ENCODE measurements at regions not wholly inside any gene's neighbourhood (a gene's known extent, or its start where the extent isn't known, plus 50 kb on each side); places are given as distances from the start of the nearest gene placed in this dataset.

DNA sequence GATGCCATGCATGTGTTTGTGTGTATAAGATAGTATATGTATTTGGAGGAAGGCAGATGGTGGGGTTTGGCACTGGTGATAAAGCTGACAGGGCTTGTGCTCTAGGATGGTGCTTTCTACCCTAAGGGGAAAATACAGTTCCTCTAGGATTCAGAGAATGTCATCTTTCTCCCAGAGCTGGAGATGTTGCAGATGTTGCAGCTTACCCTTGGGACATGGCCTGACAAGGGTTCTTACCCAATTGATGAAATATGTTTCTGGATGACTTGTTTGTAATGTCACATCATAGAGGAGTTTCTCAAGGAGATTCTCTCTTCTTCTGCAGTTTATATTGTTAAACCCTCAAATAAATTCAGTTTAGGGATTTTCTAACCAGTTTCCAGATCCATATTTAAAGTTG lies 52.5 kb upstream of the PITX2 start:
- no peak for DNase-seq

DNA sequence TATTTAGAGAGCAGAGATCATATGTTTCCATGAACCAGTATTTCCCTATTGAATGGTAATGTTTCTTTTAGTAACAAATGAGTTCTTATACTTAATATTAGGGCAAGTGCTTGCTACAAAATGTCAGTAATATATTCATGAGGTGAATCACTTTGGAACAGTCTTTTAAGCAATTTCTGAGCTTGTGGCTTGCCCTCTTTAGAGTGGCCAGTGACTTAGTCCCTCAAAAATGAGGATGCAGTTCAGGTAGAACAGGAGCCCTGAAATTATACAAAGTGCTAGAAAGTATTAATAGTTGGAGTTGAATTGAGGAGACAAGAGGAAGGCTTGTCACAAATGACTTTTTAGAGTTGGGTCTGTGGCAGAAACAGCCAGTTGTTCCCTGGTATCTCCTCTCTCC lies 53.4 kb upstream of the PITX2 start:
- no peak for DNase-seq

DNA sequence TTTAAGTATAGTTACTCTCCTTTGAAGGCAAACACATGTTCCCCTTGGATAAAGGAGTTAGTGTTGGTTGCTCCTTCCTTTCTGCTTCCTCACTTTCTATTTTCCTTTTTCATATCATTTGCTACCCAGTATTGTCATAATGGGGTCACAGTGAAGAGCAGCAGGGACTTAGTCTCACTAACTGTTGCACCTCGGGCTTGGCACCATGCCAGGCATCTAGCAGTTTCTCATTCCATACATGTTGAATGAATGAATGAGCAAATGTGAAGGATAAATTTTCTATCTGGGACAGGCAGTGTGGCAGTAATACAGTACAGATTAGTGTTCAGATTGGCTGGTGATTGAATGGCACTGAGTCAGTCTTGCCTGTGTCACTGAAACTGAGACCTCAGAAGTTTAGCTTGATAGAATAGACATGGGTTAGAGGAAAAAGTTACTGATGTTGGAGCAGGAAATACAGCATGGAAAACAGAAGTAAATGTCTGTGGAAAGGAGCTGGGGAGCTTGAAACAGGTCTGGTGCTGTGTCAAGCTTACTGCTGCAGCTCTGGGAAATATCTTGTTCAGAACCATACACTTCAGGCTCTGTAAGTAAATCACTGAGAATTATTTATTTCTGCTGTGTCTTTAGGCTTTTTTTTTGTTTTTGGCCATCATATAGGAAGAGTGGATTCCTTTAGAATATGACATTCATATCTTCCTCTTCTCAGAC lies 55.8 kb upstream of the PITX2 start:
- DNase-seq = no peak

DNA sequence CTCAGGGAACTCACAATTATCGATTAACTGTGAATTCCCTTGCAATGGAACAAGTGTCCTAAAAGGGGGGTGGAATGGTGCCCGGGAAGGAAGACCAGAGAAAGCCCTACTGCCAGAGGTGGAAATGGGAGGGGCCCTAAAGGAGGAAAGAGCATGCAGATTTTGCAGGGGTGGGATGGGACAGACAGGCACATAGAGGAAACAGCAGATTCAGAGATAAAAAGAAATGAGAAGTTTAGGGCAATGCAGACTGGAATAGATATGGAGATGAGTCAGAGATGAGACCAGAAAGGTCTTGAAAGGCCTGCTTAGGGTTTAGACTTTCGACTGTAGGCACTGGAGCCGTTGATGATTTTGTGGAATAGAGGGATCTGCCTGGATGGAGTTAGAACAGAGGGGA lies 57.4 kb upstream of the PITX2 start:
- DNase-seq = no peak

DNA sequence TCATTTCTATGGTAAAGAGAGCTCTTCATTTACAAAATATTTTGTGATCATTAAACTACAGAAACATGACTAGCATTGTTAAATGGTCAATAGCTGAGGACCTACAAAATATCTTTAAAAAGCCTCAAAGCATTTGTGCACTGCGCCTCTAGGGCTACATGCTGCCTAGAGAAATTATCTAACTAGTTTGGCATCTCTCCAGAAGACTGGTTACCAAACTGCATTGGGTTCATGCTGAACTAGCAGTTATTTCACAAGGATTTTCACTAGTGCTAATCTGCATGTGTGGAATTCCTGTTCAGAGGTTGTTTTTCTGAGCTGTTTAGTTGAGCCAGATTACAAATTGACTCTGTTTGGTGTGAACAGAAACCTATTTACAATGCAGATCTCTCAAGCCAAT lies 58.5 kb upstream of the PITX2 start:
- no peak for DNase-seq

DNA sequence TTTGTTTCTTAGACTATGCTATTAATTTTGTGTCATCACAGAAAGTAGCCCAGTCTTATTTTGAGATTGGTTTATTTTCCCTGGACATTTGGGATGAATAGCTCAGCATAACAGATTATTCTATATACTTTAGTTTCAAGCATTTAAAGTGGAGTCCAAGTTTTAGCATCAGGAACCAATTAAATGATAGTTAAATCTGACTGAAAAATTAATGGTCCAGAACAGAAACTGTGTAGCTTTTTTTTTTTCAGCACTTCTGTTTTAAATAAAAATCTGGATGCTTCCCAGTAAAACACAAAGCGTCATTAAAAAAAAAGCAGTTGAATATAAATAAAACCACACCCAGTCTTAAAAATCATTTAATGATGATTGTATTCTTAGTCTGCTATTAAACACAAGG lies 59.4 kb upstream of the PITX2 start:
- DNase-seq = no peak

DNA sequence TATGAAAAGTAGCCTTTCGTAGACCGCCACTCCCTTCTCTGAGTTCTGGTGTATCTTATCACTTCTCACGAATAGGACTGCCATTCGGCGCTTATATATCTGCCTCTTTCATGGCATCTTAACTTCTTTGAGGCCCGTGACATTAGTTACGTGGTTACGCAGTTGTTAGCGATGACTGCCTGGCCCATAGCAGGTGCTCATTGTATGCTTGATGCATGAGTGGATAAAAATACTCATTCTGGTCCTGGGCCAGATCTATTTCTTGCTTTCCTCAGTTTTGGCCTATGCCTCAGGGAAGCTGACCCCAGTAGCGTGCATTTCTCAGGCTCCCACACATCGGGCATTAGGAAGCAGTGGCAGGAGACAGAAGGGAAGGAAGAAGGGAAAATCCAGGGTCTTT lies 60.7 kb upstream of the PITX2 start:
- no peak for DNase-seq

DNA sequence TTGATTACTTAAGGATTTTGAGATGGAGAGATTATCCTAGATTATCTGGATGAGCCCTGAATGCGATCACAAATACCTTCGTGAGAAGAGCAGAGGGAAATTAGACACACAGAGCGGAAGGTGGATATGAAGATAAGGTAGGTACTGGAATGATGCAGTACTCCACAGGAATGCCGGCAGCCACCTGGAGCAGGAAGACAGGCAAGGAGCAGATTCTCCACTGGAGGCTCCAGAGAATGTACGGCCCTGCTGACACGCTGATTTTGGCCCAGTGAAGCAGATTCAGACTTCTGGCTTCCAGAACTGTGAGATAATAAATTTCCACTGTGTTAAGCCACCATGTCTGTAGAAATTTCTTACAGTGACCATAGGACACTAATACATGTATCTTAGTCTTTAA lies 79.4 kb upstream of the PITX2 start:
- no peak for DNase-seq

DNA sequence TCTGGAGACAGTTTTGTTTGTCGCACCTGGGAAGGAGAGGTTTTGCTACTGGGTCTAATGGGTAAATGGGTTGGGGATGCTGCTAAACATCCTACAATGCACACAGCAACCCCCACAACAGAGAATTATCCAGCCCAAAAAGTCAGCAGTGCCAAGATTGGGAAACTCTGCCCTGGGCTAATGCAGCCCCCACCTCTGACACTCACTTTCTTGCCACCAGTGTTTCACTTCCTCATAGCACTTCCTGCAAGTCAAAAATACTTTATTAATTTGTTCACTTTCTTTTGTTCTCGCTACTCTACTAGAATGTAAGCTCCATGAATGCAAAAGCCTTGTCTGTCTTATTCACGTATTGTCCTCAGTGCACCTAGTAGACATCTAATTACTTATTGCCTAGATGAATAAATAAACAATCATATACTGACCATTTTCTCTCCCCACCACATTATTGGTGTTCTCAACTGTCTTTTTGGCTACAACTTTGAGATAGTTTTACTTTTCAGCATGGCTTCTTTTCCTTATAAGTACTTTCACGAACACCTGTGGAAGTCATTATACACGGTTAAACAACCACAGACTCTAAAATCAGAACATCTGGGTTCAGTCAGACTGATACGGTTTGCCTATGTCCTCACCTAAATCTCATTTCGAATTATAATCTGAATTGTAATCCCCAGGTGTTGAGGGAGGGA lies 82.0 kb upstream of the PITX2 start:
- DNase-seq = no peak

DNA sequence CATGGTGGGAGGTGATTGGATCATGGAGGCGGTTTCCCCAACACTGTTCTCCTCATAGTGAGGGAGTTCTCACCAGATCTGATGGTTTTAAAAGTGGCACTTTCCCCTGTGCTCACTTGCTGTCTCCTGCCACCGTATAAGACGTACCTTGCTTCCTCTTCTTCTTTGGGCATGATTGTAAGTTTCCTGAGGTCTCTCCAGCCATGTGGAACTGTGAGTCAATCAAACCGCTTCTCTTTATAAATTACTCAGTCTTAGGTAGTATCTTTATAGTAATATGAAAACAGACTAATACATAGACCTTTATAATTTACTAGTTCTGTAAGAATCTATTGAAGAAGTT lies 82.5 kb upstream of the PITX2 start:
- no peak for DNase-seq

DNA sequence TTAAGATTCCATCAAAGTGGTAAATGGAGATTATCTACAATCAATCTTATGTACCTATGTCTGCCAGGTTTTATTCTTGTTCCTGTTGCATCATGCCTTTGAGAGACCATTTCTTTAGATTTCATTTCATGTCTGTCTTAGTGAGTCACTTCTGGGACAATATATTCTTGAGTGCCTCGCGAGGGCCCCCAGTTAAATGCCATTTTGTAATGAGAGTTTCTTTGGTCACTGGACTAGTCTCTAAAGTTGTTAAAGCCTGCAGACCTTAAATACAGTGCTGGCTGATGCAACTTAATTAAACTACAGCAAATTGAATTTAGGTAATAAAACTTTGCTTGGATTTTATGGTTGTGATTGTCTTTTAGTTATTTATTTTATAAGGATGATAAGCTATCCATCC lies 87.2 kb upstream of the PITX2 start:
- DNase-seq = no peak

DNA sequence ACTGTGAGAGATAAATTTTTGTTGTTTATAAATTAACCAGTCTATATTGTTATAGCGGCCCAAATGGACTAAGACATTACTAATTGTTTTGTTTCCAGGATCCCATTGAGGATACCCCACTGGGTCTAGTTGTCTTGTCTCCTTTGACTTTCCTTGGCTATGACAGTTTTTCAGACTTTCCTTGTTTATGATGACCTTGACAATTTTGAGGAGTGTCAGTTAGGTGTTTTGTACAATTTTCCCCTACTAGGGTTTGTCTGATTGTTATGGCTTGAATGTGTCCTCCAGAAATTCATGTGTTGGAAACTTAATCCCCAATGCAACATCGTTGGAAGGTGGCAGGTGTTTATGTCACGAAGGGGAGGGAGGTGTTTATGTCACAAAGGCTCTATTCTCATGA lies 89.6 kb upstream of the PITX2 start:
- no peak for DNase-seq

DNA sequence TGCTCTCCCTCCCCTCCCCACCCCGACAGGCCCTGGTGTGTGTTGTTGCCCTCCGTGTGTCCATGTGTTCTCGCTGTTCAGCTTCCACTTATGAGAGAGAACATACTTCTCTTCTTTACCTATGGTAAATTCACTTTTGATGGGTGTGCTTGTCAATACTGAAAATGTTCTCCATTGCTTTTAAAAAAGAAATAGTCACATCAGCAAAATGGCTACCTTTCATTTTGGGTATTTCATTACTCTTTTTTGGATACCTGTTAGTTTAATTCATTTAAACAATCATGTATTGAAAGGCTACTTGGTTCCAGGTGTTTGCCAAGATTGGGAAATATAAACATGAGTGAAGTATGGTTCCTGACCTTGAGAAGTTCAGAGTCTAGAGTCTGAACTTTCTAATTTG lies 107.4 kb upstream of the PITX2 start:
- DNase-seq = no peak

DNA sequence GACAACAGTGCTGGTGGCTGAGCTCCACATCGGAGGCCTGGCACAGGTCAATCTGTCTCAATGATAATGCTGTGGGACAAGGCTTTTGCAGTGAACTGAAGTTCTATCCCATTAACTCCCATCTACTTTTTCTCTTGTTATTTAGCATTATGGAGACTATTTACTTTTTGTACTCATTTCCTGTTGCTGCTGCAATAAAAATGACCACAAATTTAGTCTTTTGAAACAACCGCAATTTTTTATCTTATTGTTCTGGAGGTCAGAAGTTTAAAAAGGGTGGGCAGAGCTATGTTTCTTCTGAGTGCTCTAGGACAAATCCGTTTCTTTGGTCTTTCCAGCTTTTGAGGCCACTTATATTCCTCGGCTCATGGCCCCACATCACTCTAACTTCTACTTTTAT lies 111.0 kb upstream of the PITX2 start:
- DNase-seq = no peak

DNA sequence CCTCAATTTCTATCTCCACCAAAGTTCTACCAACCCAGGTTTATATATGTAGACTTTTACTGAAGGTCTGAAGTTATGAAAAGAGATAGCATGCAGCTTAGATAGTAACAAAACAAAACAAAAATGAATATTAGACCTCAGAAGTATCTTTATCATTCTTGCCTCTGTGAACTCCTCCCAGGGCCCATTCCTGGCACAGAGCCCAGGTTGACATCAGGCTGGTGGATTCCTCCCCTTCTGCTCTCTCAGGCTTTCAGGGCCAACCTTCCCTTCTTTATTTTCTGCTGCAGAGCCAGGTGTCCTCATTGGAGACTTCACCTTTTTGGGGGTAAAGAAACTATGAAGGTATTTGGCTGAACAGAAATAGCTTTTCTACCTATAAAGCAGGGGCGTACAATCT lies 112.8 kb upstream of the PITX2 start:
- DNase-seq = no peak

DNA sequence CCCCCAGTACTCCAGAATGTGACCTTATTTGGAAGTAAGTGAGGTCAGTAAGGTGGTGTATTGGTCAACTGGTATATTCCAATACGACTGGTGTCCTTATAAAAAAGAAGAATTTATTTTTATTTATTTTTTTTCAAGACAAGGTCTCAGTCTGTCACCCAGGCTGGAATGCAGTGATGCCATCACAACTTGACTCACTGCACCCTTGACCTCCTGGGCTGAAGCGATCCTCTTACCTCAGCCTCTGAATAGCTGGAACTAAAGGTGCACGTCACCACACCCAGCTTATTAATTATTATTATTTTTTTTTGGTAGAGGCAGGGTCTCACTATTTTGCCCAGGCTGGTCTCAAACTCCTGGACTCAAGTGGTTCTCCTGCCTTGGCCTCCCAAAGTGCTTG lies 115.1 kb upstream of the PITX2 start:
- no peak for DNase-seq

DNA sequence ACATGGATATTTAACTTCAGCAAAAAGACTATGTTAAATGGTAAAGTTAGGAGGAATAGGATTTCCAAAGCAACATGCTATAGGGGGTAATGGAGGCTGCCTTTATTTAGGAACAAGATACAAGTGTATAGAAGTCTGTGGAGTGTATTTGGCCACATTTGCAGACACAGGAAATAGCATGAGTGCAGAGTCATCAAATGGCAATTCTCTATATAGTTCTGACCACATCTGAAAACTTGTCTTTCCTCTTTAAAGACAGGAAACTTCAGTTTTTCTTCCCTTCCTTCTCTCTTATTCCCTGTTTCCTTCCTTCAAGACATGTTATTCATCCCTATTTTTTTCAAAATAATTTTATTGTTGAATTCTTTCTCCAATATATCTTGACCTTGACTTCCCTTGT lies 119.3 kb upstream of the PITX2 start:
- no peak for DNase-seq

DNA sequence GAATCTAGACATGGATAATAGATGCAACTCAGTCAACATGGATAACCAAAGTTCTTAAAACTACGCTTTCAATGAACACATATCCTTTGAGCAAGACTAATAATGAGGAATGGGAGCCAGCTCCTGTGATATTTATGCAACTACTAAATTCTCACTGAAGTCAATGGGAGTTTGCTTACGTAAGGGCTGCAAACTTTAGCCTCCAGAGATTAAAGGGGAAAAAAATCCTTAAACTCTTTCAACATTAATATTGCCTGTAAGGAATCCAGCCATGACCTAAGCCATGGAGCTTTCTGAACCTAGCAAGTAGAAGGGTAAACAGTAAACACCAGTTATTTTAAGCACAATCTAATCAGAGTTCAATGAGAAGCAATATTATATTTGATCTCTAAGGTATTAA lies 125.2 kb upstream of the PITX2 start:
- DNase-seq = no peak

DNA sequence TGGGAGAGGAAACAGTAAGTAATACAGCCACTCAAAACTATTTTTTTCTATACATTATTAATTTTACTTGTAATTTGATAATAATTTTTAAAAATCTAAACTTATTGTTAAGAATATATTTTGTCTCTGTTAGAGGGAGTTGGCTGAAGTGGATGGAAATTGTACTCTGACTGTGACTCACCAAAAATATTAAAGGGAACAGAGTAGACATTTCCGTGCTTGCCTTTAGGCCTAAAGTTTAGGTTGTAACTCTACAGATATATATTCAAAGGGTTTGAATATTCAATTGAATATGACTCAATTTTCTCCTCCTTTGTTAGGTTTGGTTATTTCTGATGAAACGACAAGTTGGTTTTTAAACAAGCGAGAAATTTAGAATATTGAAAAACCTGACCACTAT lies 128.3 kb upstream of the PITX2 start:
- DNase-seq = no peak

DNA sequence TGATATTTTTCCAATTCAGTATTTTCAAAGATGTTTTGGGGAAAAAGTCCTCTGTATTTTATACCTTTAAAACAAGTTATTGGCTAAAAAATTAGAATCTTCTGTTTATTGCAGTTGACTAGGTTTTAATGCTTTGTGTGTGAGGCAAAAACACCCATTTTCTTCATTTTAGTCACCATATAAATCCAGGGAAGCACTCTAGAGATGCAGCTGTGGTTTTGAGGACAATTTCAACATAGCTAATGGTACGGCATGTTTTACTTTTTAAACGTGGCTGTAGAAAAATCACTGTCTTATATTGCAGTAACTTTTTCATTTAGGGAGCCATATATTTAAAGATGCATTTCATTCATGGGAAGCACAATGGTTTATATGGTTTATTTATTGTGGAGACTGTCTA lies 129.1 kb upstream of the PITX2 start:
- no peak for DNase-seq

DNA sequence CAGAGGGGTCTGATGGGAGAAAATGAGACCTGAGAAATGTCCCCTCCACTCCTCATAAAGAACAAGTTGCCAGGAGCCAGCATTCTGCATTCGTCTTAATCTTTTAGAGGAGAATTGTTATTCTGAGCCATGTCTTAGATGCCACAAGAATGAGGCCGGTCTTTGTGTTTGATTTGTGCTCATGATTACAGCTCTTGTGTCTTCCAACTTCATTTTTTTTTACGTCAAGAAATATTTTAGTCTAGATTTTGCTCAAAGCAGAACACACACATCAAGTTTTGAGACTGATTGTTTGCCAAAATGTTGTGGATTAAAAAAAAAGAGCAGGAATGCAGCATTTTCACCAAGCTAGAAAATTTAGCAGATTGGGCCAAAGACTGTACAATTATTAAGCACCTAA lies 130.6 kb upstream of the PITX2 start:
- no peak for DNase-seq

DNA sequence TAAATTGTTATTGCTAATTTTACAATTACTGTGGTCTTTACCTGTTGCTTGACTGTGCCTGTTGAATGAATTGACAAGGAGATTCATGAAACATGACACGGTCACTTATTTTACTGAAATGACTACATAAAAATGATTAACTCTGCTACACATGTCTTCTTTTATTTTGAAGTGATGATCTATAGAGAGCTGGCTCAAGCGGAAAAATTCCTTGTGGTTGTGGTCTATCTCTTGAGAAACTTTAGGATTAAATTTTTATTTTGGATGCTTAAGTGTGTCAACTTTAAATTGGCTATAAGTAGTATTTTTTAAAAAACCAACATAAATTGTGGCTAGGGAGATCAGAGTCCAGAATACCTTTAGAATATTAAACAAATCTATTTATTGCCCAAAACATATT lies 131.8 kb upstream of the PITX2 start:
- no peak for DNase-seq

DNA sequence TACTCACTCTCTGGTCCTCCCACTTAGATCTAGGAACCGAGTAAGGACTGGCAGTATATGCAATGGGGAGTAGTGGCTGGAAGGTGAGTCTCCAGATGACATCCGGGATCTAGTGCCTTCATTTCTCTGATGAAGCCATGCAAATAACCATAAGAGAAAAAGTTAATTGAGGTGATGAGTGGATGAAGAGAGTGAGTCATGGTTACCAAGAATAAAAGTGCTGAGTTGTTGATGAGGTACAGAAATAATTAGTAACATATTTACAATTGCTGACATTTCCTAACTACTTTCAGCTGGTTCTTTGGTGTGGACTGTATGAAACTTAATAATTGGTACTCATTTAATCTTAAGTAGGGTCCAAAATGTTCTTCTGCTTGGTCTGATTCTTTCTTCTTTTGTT lies 146.7 kb upstream of the PITX2 start:
- no peak for DNase-seq

DNA sequence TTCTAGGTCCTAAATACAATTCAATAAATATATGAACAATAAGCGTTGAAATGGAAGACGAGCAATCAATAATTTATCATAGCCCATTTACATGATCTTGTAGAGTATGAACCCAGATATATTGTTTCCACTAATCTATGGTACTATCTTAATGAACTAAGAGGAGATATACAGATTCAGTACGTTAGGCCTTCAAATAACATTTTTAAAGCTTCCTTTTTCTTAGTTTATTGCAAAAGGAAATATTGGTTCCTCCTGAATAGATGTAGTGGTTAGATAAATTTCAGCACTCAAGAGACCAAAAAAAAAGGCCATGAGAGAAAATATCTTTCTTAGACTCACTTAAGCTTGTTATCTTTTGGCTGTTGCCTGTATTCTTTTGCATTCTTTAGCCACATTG lies 147.5 kb upstream of the PITX2 start:
- no peak for DNase-seq

DNA sequence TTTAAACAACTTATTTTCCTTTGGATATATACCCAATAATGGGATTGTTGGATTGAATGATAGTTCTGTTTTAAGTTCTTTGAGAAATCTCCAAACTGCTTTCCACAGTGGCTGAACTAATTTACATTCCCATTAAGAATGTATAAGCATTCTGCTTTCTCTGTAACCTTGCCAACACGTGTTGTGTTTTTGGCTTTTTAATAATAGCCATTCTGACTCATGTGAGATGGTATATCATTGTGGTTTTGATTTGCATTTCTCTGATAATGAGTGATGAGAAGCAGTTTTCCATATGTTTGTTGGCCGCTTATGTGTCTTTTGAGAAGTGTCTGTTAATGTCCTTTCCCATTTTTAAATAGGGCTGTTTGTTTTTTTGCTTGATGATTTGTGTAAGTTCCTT lies 155.6 kb upstream of the PITX2 start:
- DNase-seq = no peak
